K562 (cell line): ENCODE measurements at regions not wholly inside any gene's neighbourhood (a gene's known extent, or its start where the extent isn't known, plus 50 kb on each side); places are given as distances from the start of the nearest gene placed in this dataset.

Experiments
- CHD1 ChIP-seq: fragments of 200-600 bp; sonication (generic); IDR thresholded peaks from one replicate; pipeline ENCODE4 v1.6.1; 2012; ENCODE audit warnings: mild to moderate bottlenecking, moderate library complexity, low read length, inconsistent platforms
- CTCF ChIP-seq, 3 experiments: IDR thresholded peaks in 2 of 3; conservative IDR thresholded peaks in 1 of 3; 2 replicates each; pipeline ENCODE4 v1.5.1; 2011 to 2012; ENCODE audit warnings: low read length in 3 of 3, mild to moderate bottlenecking in 3 of 3, control low read depth in 2 of 3, improper control_type of control experiment in 1 of 3, inconsistent platforms in 1 of 3, low read depth in 1 of 3, mixed read lengths in 1 of 3, moderate library complexity in 1 of 3; ENCODE audit not compliant: insufficient read depth in 2 of 3
- EZH2 ChIP-seq: IDR thresholded peaks from 2 replicates; pipeline ENCODE4 v1.6.1; 2012; ENCODE audit warnings: low read depth, mild to moderate bottlenecking, inconsistent platforms, low read length, borderline replicate concordance
- SMAD4 ChIP-seq: fragments of 250-450 bp; sonication (Bioruptor Pico); conservative IDR thresholded peaks from 2 replicates; pipeline ENCODE4 v1.8.0; 2021; ENCODE audit warnings: inconsistent platforms, mild to moderate bottlenecking, moderate library complexity
- ZBTB49 ChIP-seq: sonication (generic); formaldehyde crosslinking; IDR thresholded peaks from 2 replicates; pipeline ENCODE4 v1.8.0; 2022; ENCODE audit warnings: missing genetic modification reagents, mild to moderate bottlenecking, borderline replicate concordance

GRCh38 chr4:180619440-180619839 lies 1623.8 kb upstream of the TENM3 start:
- TF ChIP-seq CTCF (IDR thresholded peaks at IDR 0.05 in 2 of 3, conservative IDR thresholded peaks at IDR 0.05 in 1 of 3; ENCODE audit: insufficient read depth in 2 of 3, low read depth in 1 of 3, low read length in 3 of 3) = no peak
- no peak for TF ChIP-seq EZH2
- TF ChIP-seq SMAD4 = no peak
- no peak for TF ChIP-seq CHD1
- TF ChIP-seq ZBTB49 = no peak
